ENCODE measurements at regions not wholly inside any gene's neighbourhood (a gene's known extent, or its start where the extent isn't known, plus 50 kb on each side); places are given as distances from the start of the nearest gene placed in this dataset.

DNA sequence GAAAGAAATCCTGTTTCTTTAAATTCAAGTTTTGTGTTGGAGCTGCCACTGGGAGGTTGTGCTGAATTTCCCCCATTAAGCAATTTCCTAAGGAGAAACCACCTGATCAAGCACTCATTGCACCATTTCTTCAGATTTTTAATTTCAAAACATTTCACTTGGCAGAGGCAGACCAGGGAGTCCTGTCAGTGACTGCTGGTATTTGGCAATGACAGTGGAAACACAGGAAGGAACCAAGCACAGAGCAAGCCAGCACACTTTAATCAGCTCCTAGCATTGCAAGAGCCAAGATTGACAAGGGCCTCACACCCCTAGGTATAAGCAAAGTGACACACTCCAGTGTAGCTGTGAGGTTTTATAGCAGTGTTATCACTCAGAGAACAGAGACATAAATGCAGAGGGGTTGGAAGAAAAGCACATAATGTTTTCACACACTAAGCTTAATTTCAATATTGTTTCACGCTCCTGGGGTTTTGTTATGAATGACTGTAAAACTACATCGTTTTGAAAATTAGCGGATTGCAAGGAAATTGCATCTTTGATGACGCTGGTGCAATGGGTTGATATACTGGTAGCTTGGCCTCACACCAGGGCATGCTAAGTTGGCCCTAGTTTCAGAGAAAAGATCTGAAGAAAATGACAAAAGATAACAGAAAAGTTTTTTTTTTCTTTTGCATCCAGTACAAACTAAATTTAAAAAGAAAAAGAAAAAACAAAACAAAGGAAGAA is 768.4 kb downstream of the TFAP2A start:
- TF ChIP-seq, protein P1, sequence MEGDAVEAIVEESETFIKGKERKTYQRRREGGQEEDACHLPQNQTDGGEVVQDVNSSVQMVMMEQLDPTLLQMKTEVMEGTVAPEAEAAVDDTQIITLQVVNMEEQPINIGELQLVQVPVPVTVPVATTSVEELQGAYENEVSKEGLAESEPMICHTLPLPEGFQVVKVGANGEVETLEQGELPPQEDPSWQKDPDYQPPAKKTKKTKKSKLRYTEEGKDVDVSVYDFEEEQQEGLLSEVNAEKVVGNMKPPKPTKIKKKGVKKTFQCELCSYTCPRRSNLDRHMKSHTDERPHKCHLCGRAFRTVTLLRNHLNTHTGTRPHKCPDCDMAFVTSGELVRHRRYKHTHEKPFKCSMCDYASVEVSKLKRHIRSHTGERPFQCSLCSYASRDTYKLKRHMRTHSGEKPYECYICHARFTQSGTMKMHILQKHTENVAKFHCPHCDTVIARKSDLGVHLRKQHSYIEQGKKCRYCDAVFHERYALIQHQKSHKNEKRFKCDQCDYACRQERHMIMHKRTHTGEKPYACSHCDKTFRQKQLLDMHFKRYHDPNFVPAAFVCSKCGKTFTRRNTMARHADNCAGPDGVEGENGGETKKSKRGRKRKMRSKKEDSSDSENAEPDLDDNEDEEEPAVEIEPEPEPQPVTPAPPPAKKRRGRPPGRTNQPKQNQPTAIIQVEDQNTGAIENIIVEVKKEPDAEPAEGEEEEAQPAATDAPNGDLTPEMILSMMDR (IDR thresholded peaks at IDR 0.05) = no peak
- no peak for TF ChIP-seq POLR2A (IDR thresholded peaks at IDR 0.05)

Measured in uterus (tissue), 2 donors.